Mucosa of gallbladder (tissue), 1 donor: ENCODE measurements at regions not wholly inside any gene's neighbourhood (a gene's known extent, or its start where the extent isn't known, plus 50 kb on each side); places are given as distances from the start of the nearest gene placed in this dataset.
"Not testable (repeated sequence)": the region's sequence is repeated elsewhere in the genome, so short reads cannot be mapped to it uniquely, and the experiment has no call there.

Experiments
- DNase-seq: peaks from one replicate; pipeline ENCODE4 v3.0.0-alpha.2; 2020; ENCODE audit warnings: low spot score
- donor health status: DM: no; HTN: no; CAD: no.

DNA sequence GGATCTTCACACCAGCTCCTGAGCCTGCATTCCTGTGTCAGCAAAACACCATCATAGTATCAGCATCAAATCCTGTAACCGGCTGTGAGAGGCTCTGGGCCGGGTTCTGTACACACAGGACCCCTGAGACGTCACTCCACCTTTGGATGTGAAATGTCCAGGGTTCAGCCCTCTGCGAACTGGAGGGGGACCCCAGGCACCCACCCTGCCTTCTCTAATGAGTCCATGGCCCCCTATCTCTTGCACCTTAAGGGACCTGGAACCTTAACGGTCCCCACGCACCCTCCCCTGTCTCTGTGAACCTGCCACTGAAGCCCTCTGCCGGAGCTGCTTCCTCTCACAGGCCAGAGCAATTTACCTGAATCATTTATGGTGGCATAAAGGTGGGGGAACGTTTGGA lies 257.8 kb downstream of the NPHP4 start:
- no peak for DNase-seq

DNA sequence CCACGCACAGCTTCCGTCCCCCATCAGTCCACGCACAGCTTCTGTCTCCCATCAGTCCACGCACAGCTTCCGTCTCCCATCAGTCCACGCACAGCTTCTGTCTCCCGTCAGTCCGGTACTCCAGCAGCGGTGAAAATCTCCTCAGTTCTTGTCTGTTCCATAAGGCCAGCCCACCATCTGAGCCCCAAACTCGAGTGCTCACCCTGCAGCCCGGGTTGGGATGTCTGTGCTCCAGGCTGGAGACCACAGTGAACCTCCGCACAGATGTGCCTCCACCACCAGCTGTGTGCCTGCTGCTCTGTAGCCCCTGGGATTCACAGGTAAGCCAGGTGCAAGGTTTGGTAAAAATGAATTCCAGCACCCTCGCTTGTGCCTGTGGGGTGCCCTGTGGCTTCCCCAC lies 258.6 kb downstream of the NPHP4 start:
- no peak for DNase-seq

DNA sequence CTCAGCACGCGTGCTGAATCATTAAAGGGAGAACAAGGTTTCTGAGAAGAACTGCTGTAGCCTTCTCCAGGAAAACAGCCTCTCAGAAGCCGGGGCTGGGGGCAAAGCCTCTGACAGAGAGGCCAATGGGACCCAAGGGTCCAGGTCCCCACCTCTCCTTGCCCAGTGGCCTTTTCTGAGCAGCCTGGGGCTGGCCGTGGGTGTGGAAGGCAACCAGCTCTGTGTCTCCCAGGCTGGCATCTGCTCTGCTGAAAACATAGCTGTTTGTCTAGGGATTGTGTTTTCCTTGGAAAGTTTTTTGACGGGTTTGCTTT lies 261.2 kb downstream of the NPHP4 start:
- no peak for DNase-seq

DNA sequence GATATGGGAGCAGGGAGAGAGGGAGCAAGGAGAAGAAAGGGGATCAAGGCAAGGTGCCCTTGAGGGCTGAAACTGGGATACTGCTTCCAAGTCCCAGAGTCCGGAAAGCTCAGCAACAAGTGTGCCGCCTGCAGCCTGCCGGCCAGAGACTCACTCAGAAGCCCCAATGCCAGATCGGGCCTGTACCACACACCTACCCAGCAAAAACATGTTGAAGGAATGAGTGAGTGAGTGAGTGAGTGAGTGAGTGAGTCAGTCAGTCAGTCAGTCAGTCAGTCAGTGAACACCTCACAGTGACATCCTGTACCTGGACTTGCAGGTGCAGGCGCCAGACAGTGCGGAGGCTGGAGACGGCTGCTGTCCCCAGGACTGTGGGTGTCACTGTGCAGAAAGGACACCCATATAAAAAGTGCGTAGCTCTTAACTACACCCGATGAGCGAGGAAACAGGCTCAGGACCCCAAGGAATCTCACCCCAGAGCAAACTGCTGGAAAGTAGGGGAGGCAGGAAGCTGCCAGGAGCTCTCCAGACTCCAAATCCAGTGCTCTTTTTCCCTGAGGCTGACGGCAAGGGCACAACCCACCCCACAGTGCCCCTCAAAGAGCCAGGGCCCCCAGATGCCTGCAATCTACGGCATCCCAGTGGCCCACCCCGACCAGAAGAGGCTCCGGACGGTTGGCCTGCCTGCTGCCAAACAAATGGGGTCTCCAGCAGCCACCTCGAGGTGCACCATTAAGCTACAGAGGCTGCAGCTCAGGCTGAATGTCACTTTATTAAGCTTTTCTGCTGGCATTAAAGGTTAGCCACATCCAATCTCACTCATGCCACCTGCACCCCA lies 261.7 kb downstream of the NPHP4 start:
- DNase-seq: no peak

DNA sequence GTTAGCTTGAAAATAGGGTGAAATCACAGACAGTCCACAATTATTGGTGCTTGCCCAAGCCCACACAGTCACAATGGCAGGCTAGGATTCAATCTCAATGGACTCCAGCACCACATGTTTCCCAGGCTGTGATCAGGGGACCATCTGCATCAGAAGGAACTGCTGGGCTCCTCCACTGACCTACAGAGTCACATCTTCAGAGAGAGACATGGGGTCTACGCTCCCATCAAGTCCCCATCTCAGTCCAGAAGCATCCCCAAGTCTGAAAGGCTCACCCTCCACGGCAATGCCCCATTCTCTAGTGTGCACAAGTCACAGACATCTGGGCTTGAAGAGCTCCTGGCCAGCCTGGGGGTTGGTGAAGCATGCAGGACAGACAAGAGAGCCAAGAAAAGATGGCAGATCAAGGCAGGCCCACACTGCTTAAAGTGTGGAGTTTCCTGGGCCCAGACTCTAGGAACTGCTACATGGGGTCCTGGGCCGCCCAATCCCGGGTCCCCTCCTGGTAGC lies 262.5 kb downstream of the NPHP4 start:
- no peak for DNase-seq

DNA sequence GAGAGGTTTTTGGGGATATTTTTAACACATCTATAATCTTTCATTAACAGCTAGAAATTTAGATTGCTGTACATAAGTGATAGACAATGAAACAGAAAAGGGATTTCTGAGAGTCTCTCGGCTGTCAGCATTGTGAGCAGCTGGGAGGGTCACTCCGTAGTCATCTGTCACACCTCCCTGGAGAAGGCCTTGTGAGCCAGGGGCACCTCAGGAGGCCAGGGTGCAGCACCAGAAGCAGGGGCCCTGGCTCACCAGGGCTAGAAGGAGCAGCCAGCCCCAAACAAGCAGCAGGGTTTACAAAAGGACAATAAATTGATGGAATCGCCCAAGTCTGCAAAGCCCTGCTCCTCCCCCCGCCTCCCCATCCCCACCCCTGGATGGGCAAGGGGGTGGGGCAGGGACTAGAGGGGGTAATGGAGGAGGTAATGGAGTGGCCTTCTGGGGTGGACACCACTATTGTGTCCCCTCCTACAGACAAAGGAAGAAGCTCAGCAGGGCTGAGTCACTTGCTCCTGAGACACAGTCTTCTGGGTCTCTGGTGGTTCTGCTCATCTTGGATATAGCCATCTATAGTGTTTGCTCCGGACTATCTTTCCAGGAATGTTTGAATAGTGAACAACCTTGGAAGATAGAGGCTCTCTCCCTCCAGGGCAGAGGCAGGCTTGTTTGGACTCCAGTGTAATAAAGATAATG lies 263.4 kb downstream of the NPHP4 start:
- no peak for DNase-seq

DNA sequence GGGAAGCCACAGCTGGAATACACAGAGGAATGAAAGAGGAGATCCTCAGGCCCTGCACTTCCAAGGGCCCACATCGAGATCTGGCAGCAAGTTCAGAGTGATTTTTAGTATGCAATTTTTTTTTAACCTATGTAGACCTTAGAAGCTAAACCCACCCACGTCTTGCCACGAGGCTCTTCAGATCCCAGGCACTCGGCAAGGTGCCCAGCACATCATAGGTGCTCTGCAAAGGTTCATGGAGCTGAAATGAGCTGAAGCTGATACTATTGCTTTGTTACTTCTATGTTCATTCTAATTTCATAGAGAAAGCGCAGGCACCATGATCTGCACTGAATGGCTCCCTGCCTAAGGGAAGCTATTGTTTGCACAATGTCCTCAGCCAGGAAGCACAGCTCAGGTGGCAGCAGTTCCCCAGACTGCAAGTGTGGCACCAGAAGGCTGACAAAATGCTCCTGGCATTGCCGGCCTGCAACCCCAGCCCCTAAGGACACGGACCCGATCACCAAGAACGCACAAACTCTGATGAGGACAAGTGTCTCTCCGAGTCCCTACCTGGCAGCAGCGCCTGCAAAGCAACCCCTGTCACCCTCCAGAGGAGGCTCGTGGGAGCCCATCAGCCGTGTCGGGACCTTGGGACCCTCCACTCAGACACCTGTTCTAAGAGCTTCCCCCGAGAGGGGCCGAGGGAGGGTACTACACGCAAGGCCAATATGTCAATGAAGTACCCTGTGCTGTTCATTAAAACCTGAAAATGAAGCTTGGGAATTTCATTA lies 264.2 kb downstream of the NPHP4 start:
- no peak for DNase-seq

DNA sequence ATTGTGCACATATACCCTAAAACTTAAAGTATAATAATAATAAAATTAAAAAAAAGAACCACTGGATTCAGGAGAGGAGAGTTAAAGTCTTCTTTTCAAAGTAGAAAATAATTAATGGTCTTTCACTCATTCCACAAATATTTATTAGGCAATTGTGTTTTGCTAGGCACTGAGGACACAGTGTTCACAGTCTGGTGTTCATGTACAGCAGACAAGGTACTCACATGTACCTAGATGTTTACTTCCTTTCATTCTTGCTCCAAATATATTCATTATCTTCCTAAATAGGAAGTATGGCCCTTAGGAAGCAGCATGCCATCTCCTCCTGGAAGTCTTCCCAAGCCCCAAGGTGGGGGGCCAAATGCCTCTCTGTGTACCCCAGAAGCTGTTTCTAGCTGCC lies 265.0 kb downstream of the NPHP4 start:
- no peak for DNase-seq

DNA sequence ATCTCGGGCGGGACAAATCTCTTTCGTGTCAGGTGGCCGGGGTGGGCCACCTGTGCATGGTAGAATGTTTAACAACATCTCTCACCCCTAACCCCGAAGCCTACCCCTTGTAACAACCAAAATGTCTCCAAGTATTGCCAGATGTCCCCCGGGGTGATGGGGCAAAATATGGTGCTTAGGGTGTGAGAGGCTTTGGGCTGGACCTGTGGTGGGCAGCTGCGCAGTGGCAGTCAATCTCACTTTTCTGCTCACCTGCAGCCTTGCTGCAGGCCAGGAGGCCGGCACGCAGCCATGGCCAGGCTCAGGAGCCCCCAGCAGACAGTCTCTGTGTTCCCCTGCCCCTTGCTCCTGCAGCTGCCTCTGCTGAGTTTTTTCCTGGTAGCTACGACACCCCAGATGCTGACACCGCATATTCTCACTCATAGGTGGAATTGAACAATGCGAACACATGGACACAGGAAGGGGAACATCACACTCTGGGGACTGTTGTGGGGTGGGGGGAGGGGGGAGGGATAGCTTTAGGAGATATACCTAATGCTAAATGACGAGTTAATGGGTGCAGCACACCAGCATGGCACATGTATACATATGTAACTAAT lies 265.5 kb downstream of the NPHP4 start:
- not testable (repeated sequence) for DNase-seq

DNA sequence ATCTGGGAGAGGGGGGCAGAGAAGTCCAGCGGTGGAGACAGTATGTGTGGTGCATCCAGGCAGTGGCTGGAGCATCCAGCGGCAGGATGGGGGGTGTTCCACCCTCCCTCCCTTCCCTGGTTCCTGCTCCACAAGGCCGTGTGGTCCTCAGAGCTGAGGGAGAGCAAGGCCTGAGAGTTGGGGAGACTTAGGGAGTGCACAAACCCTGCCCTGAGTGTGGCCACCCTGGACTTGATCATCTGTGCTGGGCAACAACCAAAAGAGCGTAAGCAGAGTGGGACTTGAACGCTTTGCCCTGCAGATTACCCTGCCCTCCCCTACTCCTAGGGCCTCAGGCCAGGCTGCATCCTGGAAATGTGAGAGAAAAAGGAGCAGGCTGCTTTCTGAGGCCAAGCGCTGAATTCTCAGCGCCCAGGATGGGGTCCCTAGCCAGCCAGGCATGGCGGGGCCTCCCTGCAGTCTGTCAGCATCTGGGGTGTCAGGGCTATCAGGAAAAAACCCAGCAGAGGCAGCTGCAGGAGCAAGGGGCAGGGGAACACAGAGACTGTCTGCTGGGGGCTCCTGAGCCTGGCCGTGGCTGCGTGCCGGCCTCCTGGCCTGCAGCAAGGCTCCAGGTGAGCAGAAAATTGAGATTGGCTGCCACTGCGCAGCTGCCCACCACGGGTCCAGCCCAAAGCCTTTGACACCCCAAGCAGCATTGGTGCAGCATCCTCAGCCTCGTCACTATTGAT lies 266.2 kb downstream of the NPHP4 start:
- DNase-seq: no peak

DNA sequence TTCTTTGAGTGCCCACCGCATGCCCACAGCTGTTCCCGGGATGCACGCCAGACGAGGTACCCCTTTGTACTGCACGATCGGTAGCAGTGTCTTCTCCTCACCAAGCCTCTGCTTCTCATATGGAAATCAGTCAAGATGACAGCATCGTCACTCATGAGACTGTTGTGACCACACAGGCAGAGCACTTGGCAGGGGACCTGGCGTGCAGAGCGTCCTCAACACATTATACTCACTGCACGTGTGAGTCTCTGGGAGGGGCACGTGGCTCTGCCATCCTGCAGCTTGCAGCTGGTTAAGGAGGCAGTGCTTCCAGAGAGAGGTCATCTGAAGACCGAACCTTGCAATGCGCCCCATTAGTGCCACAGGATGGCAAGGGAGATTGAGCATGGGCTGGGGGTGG lies 266.8 kb downstream of the NPHP4 start:
- no peak for DNase-seq

DNA sequence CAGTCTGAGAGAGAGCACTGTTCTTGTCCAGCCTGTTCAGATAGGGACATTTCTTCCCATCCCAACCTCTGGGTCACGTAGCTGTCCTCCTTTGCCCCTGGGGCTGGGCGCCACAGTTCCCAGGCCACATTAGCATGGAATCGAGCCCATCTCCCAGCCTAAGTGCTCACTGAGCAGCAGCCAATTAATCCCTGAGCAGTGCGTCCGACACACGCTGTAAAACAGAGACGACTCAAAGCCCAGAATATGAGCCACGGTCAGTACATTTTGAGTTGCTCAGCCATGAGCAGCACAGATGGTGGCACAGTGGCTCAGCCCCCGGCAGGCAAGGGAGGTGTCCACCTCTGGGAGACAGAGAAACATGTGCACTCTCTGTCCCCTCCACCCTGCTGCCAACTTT lies 267.4 kb downstream of the NPHP4 start:
- no peak for DNase-seq

DNA sequence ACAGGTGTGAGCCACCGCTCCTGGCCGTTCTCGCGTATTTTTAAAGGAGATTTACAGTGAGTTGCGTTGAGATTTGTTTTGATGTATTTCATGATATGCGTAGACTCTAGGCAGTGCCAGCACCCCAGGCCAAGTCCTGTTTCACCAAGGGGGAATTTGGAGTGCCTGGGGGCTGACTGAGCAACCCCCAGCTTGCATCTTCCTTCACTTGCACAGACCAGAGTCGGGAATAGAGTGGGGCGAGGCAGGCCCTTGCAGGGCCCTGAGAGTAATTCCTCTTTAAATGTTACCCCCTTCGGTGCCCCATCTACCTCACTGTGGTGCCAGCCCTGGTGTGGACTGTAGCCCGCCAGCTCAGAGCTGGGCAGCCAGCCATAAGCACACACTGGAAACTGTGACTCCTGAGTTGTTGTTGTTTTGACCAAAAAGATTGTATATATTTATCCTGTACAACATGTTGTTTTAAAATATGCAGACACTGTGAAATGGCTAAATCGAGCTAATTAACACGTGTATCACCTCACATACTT lies 269.5 kb downstream of the NPHP4 start:
- no peak for DNase-seq

DNA sequence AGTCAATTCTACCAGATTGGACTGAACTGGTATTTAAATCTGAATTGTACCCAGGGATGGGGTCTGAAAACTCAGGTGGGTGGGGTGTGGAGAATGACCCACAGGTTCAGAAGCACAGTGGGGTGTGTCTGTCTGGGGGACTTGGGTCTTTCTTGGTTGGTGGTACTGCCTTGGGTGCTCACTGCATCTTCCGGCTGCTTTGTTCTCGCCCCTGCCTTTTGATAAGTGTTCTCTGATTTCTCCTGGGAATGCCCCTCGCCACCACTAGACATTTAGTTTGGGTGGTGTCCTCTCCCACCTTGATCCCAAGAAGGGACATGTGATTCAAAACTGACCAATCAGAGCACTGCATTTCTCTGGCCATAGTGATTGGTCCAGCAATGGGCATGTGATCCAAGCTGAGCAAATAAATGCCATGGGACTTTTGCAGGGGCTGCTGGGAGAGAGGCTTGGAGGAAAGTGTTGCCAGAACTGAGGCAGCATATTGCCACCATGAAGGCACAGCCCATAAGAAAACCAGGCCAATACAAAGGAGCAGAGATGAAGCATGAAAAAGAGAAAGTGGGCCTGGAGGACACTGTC lies 270.5 kb downstream of the NPHP4 start:
- DNase-seq: no peak

DNA sequence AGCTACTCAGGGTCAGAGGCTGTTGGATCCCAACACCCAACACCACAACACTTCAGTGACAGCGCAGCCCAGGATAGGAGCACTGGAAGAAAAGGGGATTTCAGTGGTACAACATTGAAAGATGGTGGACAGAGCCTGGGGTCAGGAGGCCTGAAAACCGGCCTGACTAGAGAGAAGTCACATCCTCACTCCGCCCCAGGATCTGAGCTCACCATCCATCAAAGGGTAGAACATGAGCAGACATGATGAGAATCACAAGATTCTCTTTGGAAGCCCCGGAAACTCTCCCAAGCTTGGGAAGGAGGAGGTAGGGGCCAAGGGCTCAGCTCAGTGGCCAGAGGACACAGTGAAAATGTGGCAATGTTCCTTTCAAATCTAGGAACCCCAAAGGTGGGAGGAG lies 271.3 kb downstream of the NPHP4 start:
- DNase-seq: no peak

DNA sequence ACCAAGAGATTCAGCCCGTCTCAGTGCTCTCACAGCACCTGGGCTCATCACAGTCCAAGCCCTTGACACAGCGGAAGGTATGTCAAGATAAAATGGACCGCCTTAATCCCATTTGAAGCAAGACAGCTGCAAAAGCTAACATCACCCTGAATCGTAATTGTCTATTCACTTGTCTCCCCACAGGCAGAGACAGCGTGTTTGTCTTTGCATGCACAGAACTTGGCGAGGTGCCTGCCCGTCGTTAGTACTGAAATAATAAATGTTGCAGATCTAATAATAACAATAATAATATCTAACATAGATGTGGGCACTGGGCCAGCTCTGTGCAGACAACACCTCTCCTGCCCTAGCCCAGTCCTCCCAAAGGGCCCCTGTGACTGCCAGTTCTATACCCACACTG lies 271.7 kb downstream of the NPHP4 start:
- DNase-seq: no peak

DNA sequence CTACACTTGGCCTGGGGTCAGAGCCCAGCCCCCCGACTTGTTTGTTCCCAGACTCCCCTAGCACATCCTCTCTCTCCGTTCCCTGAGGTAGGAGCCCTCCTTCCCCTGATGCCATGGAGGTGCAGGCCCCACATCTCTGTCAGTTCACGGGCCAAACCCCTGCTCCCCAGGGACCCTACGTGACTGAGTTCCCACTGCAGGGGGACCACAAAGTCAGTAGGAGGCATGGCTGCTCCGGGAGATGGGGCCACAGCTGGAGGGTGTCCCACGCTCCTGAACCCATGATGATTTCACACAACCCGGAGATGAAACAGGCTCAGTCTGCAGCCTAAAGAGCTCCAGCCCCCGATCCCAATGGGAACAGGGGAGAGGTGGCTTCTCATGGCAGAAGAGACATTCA lies 272.2 kb downstream of the NPHP4 start:
- DNase-seq: no peak

DNA sequence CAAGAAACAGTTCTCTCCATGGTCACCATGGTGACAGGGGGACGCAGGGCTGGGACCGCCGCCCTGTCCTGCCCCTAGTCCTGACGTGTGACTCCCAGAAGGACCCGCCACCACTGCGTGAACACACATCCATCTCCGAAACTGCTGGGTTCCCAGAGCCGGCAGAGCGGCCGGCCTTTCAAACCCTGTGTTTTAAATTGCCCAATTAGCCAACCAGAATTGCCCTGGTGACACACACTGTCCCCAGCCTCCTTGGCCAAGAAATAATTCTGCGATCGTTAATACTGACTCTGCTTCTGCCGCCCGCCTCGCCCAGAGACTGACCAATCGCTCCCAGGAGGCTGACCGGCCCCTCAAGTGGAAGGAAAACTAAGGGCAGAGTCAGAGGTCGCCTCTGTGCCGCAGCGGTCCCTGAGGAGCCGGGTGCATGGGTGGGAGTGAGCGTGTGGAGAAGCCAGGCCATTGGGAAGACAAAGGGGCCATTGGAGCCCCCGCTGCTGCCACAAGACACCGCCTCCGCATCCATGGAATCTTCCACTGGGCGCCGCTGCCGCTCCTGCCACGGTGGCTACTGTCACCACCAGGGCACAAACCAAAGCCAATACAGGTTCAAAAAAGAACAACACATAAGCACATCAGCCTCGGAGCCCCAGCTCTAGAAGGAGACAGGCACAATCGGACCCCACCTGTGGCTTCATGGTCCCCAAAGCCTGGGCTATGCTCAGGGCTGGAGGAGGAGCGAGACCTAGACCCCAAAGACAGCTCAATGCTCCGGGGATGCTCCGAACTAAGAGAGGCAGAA lies 273.2 kb downstream of the NPHP4 start:
- DNase-seq: no peak

DNA sequence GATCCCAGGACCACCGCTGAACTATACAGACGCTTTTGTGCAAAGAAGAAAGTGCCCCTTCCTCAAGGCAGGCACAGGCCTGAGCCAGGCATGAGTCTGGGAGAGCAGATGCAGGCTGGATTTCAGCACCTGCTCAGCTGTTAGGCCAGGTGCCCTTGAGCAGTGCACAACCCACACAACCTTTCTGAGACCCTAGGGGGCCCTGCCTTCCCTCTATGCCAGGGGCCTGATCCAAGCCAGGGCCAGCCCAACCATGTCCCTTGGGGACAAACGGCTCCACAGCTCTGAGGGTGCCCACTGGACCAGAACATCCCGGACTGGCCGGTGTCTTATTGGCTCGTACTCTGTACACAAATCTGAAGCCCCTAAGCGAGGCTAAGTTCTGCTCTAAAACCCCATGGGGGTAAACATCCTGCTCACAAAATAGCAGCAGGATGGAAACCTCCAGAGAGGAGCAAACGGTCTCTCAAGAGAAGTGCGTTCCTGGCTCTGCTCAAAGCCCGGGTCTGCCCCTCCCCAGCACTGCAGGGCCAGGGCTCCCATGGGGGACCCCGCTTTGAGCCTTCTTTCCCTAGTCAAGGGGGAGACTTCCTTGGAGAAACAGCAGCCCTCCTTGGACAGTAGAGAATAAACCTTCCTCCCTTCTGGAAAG lies 275.1 kb downstream of the NPHP4 start:
- DNase-seq: no peak

DNA sequence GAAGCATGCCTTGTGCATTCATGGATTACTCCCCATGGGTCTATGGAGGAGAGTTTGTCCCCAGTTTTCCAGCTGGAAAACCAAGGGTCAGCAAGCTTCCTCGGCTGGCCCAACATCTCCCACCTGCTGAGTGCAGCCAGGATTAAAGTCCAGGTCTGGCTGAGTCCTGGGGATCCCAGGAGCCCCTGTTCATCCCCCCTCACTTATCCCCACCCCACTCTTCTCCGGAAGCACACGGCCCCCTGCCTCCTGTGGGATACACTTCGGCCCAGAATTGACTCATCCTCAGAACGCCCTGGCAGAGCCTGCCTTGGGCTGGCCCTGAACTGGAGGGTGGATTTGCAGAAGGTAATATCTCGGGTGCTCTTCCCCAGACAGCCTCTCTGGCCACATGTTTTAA lies 276.1 kb downstream of the NPHP4 start:
- no peak for DNase-seq
